ENCODE measurements at regions not wholly inside any gene's neighbourhood (a gene's known extent, or its start where the extent isn't known, plus 50 kb on each side); places are given as distances from the start of the nearest gene placed in this dataset.

GRCh38 chr10:28883741-28884423 is 206.6 kb downstream of the BAMBI start:
- H3K27me3 ChIP-seq, result no peaks in the 10 kb centered on the region
- H3K4me3 ChIP-seq, result no peak overlapping the region
- 90 to 92% methylated on average over 8 of the region's 8 CpGs for WGBS, 2 donors
- no peaks in the 10 kb centered on the region for H3K36me3 ChIP-seq
- H3K4me1 ChIP-seq, result no peaks in the 10 kb centered on the region
- DNase-seq (ENCODE audit: low spot score in 2 of 2), result no peak
- TF ChIP-seq CTCF (IDR thresholded peaks at IDR 0.05) (no peak), EP300 (IDR thresholded peaks at IDR 0.05) (no peak), POLR2A (IDR thresholded peaks at IDR 0.05) (no peak)
- H3K27ac ChIP-seq, result no peak overlapping the region
- no peaks in the 10 kb centered on the region for H3K9me3 ChIP-seq

- TF ChIP-seq POLR2A (IDR thresholded peaks at IDR 0.05), result no peak
- no peak for TF ChIP-seq EP300 (IDR thresholded peaks at IDR 0.05)
- TF ChIP-seq CTCF (IDR thresholded peaks at IDR 0.05), result no peak
- no peak overlapping the region for H3K27ac ChIP-seq
- H3K4me1 ChIP-seq, result peaks cover 0 to 3% (median 0%) of the 10 kb centered on the region in 4 donors
- no peak for DNase-seq (ENCODE audit: low spot score in 2 of 2)
- H3K4me3 ChIP-seq, result no peak overlapping the region
- H3K9me3 ChIP-seq, result no peaks in the 10 kb centered on the region
- WGBS, 2 donors, result 87 to 96% methylated on average over 5 of the region's 5 CpGs
- no peaks in the 10 kb centered on the region for H3K36me3 ChIP-seq
- no peaks in the 10 kb centered on the region for H3K27me3 ChIP-seq
Observed at GRCh38 chr10:28890121-28890950, 213.0 kb downstream of the BAMBI start.

- no peak for TF ChIP-seq POLR2A (IDR thresholded peaks at IDR 0.05)
- no peak for TF ChIP-seq CTCF (IDR thresholded peaks at IDR 0.05)
- no peak for TF ChIP-seq EP300 (IDR thresholded peaks at IDR 0.05)
- H3K27ac ChIP-seq, result no peak overlapping the region
- H3K4me1 ChIP-seq, result peaks cover 0 to 3% (median 0%) of the 10 kb centered on the region in 4 donors
- no peaks in the 10 kb centered on the region for H3K9me3 ChIP-seq
- no peaks in the 10 kb centered on the region for H3K27me3 ChIP-seq
- H3K36me3 ChIP-seq, result no peaks in the 10 kb centered on the region
- DNase-seq (ENCODE audit: low spot score in 2 of 2), result no peak
- no peak overlapping the region for H3K4me3 ChIP-seq
- 89 to 98% methylated on average over 6 of the region's 6 CpGs for WGBS, 2 donors
Observed at GRCh38 chr10:28891058-28891713, 213.9 kb downstream of the BAMBI start.

GRCh38 chr10:28892818-28893547 is 215.7 kb downstream of the BAMBI start:
- Histone ChIP-seq H3K9me3 (no peaks in the 10 kb centered on the region), H3K27me3 (no peaks in the 10 kb centered on the region), H3K27ac (no peak overlapping the region), H3K4me1 (peaks cover 0 to 3% (median 0%) of the 10 kb centered on the region in 4 donors), H3K4me3 (no peak overlapping the region), H3K36me3 (no peaks in the 10 kb centered on the region)
- WGBS, 2 donors, result 45 to 55% methylated on average over 9 of the region's 9 CpGs
- no peak for DNase-seq (ENCODE audit: low spot score in 2 of 2)
- TF ChIP-seq POLR2A (IDR thresholded peaks at IDR 0.05) (no peak), CTCF (IDR thresholded peaks at IDR 0.05) (no peak), EP300 (IDR thresholded peaks at IDR 0.05) (no peak)

Measured in tibial nerve (tissue), 4 donors.